GM13977 (cell line): ENCODE measurements at regions not wholly inside any gene's neighbourhood (a gene's known extent, or its start where the extent isn't known, plus 50 kb on each side); places are given as distances from the start of the nearest gene placed in this dataset.
"Not testable (repeated sequence)": the region's sequence is repeated elsewhere in the genome, so short reads cannot be mapped to it uniquely, and the experiment has no call there.

Experiments used
- DNase-seq: peaks from one replicate; pipeline ENCODE4 v3.0.0; 2012; ENCODE audit warnings: low spot score
- in situ Hi-C: fragments of 300-500 bp; cut with MboI; formaldehyde crosslinking; loops from one replicate; pipeline ENCODE4 v1.12.0; 2022; ENCODE audit warnings: low sequenced_read_pairs, low pct_unique_long_range_greater_than_20kb, mixed read lengths, inconsistent platforms; ENCODE audit not compliant: unreplicated experiment
- TF ChIP-seq, protein P1 (sequence below): IDR thresholded peaks from 2 replicates; pipeline ENCODE4 v1.5.1; 2012; ENCODE audit warnings: mild to moderate bottlenecking, control low read depth; ENCODE audit not compliant: insufficient read depth; ENCODE audit errors: extremely low read depth, missing control alignments

GRCh38 chr5:87027570-87027969 lies 240.1 kb upstream of the RASA1 start:
- TF ChIP-seq, protein P1, sequence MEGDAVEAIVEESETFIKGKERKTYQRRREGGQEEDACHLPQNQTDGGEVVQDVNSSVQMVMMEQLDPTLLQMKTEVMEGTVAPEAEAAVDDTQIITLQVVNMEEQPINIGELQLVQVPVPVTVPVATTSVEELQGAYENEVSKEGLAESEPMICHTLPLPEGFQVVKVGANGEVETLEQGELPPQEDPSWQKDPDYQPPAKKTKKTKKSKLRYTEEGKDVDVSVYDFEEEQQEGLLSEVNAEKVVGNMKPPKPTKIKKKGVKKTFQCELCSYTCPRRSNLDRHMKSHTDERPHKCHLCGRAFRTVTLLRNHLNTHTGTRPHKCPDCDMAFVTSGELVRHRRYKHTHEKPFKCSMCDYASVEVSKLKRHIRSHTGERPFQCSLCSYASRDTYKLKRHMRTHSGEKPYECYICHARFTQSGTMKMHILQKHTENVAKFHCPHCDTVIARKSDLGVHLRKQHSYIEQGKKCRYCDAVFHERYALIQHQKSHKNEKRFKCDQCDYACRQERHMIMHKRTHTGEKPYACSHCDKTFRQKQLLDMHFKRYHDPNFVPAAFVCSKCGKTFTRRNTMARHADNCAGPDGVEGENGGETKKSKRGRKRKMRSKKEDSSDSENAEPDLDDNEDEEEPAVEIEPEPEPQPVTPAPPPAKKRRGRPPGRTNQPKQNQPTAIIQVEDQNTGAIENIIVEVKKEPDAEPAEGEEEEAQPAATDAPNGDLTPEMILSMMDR: no peak
- DNase-seq: no peak
- in situ Hi-C loops: no loop called here

DNA sequence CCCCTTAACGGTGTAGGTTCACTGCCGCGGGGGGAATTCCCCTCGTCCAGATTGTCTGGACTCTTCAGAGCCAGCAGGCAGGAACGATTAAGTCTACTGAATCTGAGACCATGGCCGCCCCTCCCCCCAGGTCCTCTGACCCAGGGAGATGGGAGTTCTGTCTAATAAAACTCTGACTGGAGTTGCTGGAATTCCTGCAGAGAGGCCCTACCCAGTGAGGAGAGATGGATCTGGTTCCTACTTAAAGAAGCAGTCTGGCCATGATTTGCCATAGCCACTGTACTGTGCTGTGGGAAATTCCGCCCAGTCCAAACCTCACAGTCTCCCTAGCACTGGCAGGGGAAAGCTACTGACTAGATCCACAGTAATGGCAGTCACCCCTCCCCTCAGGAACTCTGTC lies 237.7 kb upstream of the RASA1 start:
- in situ Hi-C loops: no loop called here
- TF ChIP-seq, protein P1: no peak
- no peak for DNase-seq

DNA sequence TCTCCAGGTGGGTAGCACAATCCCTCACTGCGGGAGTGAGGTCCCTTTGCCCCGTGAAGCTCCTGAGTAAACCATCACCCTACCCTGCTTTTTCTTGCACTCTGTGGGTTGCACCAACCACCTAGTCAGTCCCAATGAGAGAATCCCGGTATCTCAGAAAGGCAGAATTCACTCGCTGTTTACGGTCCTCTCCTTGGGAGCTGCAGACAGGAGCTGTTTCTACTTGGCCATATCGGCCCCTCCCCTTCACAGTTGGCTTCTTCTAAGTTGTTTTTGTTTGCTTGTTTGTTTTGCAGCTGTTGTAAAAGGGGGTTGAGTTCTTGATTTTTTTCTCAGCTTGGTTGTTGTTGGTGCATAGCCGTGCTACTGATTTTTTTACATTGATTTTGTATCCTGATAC lies 237.0 kb upstream of the RASA1 start:
- TF ChIP-seq, protein P1: no peak
- in situ Hi-C loops: no loop called here
- no peak for DNase-seq

DNA sequence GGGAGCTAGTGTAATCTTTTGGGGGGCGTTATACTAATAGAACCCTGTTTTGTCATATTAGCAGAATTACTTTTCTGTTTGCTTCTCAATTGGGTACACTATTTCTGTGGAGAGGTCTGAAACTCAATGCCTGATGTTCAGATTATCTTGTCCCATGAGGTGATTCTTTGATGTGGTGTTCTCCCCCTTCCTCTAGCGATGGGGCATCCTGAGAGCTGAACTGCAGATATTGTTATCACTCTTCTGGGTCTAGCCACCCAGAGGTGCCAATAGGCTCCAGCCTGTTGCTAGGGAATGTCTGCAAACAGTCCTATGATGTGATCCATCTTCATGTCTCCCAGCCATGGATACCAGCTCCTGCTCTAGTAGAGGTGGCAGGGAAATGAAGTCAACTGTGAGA lies 233.1 kb upstream of the RASA1 start:
- in situ Hi-C loops: no loop called here
- DNase-seq: no peak
- TF ChIP-seq, protein P1: no peak

DNA sequence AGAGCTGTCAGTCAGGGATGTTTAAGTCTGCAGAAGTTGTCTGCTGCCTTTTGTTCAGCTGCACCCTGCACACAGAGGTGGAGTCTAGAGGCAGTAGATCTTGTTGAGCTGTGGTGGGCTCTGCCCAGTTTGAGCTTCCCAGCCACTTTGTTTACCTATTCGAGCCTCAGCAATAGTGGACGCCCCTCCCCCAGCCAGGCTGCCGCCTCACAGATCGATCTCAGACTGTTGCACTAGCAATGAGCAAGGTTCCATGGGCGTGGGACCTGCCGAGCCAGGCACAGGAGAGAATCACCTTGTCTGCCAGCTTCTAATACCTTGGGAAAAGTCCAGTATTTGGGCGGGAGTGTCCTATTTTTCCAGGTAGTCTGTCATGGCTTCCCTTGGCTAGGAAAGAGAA lies 225.1 kb upstream of the RASA1 start:
- TF ChIP-seq, protein P1: no peak
- no peak for DNase-seq
- in situ Hi-C loops: no loop called here

DNA sequence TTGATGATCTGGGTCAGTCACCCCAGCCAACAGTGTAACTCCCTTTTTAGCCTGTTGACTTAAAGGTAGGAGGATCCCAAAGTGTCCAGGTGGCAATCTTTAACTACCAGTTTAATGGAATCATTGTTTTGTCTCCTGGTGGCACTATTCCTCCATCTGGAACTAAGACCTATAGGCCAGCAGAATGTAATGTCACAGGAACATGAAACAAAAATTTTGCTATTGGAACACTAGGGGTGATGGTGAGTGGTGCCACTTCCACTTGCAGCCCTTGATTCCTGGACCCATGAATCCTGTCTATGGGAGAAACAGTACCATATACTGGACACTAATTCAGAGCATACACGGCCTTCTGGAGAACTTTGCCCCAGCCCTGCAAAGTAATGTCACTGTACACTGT lies 219.5 kb upstream of the RASA1 start:
- TF ChIP-seq, protein P1: no peak
- DNase-seq: no peak

GRCh38 chr5:87049012-87049411 lies 218.7 kb upstream of the RASA1 start:
- DNase-seq, in situ Hi-C loops: not testable (repeated sequence)

More for the DNA sequence above, 219.5 kb upstream of the RASA1 start:
- in situ Hi-C loops: no loop called here
